ENCODE measurements at regions not wholly inside any gene's neighbourhood (a gene's known extent, or its start where the extent isn't known, plus 50 kb on each side); places are given as distances from the start of the nearest gene placed in this dataset.
"Not testable (repeated sequence)": the region's sequence is repeated elsewhere in the genome, so short reads cannot be mapped to it uniquely, and the experiment has no call there.

- DNase-seq = no peak
Measured at GRCh38 chr11:19625438-19625837, 87.2 kb upstream of the NAV2 start.

- no peak for DNase-seq
Measured at GRCh38 chr11:19617696-19618523, 94.7 kb upstream of the NAV2 start.

- DNase-seq = no peak
Measured at GRCh38 chr11:19615341-19616183, 97.1 kb upstream of the NAV2 start.

- no peak for DNase-seq
Measured at GRCh38 chr11:19614370-19614940, 98.2 kb upstream of the NAV2 start.

GRCh38 chr11:19612025-19612424 is 100.6 kb upstream of the NAV2 start:
- not testable (repeated sequence) for DNase-seq

- DNase-seq = no peak
Measured at GRCh38 chr11:19607656-19608360, 104.8 kb upstream of the NAV2 start.

- no peak for DNase-seq
Measured at GRCh38 chr11:19606856-19607655, 105.6 kb upstream of the NAV2 start.

- DNase-seq = no peak
Measured at GRCh38 chr11:19605520-19606371, 106.9 kb upstream of the NAV2 start.

- no peak for DNase-seq
Measured at GRCh38 chr11:19604679-19605375, 107.8 kb upstream of the NAV2 start.

- no peak for DNase-seq
Measured at GRCh38 chr11:19603771-19604170, 108.9 kb upstream of the NAV2 start.

GRCh38 chr11:19602891-19603290 is 109.7 kb upstream of the NAV2 start:
- no peak for DNase-seq

GRCh38 chr11:19602406-19602805 is 110.2 kb upstream of the NAV2 start:
- DNase-seq = no peak

- no peak for DNase-seq
Measured at GRCh38 chr11:19601235-19601634, 111.4 kb upstream of the NAV2 start.

GRCh38 chr11:19599681-19600080 is 113.0 kb upstream of the NAV2 start:
- DNase-seq = no peak

- no peak for DNase-seq
Measured at GRCh38 chr11:19598876-19599486, 113.7 kb upstream of the NAV2 start.

GRCh38 chr11:19598456-19598855 is 114.2 kb upstream of the NAV2 start:
- no peak for DNase-seq

- no peak for DNase-seq
Measured at GRCh38 chr11:19597876-19598275, 114.8 kb upstream of the NAV2 start.

- DNase-seq = no peak
Measured at GRCh38 chr11:19597206-19597605, 115.4 kb upstream of the NAV2 start.

GRCh38 chr11:19595840-19596751 is 116.5 kb upstream of the NAV2 start:
- no peak for DNase-seq

Data from NCI-H2107 (cell line).